PC-9 (cell line): ENCODE measurements at regions not wholly inside any gene's neighbourhood (a gene's known extent, or its start where the extent isn't known, plus 50 kb on each side); places are given as distances from the start of the nearest gene placed in this dataset.

Experiments used
- EZH2 ChIP-seq: fragments of 200-600 bp; sonication (generic); IDR thresholded peaks from 2 replicates; pipeline ENCODE4 v1.8.0; 2017; ENCODE audit warnings: antibody characterized with exemption, low read depth
- TF ChIP-seq, protein P1 (sequence below): fragments of 200-600 bp; sonication (generic); conservative IDR thresholded peaks from 2 replicates; pipeline ENCODE4 v1.6.1; 2017; ENCODE audit warnings: mixed run types, antibody characterized with exemption, mild to moderate bottlenecking, moderate library complexity

DNA sequence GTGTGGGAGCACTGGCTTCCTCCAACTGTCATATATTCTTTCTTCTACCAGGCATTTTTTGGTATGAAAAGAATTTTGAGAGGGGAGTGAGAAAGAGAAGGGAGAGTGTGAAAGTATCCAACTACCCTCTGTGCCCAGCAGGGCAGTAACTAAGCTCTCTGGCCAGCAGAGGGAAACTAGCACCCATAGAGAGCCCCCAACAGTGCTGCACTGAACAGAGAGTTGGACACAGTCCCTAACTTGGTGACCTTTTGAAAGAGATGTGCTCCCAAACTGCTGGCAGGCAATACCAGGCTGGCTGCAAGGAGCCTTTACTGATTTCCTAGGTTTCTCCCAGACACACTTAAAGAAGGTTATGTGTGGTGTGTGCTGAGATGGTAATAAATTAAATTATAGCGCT is 118.8 kb upstream of the PBX1 start:
- TF ChIP-seq, protein P1, sequence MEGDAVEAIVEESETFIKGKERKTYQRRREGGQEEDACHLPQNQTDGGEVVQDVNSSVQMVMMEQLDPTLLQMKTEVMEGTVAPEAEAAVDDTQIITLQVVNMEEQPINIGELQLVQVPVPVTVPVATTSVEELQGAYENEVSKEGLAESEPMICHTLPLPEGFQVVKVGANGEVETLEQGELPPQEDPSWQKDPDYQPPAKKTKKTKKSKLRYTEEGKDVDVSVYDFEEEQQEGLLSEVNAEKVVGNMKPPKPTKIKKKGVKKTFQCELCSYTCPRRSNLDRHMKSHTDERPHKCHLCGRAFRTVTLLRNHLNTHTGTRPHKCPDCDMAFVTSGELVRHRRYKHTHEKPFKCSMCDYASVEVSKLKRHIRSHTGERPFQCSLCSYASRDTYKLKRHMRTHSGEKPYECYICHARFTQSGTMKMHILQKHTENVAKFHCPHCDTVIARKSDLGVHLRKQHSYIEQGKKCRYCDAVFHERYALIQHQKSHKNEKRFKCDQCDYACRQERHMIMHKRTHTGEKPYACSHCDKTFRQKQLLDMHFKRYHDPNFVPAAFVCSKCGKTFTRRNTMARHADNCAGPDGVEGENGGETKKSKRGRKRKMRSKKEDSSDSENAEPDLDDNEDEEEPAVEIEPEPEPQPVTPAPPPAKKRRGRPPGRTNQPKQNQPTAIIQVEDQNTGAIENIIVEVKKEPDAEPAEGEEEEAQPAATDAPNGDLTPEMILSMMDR, result peak; percentile 27; the same call in 1 of the 2 replicates
- TF ChIP-seq EZH2, result no peak
